ENCODE measurements at regions not wholly inside any gene's neighbourhood (a gene's known extent, or its start where the extent isn't known, plus 50 kb on each side); places are given as distances from the start of the nearest gene placed in this dataset.

DNA sequence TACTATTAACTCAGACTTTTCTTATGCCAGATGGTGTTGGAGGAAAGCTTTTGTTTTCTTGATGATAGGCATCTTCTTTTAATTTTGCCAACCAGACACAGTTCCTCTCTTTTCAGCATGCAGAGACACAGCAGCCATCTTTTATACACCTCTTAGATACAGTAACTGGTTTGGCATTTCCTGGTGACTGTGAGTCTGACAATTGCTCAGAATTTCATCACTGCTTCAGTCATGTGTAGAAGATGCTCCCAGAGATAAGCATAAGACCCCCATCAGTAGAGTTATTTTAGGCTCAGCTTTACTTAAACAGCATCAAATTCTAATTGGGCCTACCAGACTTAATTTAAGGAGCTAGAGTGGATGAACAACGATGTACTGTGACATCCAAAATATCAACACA, 779.0 kb downstream of the SQOR start:
- TF ChIP-seq, protein P1, sequence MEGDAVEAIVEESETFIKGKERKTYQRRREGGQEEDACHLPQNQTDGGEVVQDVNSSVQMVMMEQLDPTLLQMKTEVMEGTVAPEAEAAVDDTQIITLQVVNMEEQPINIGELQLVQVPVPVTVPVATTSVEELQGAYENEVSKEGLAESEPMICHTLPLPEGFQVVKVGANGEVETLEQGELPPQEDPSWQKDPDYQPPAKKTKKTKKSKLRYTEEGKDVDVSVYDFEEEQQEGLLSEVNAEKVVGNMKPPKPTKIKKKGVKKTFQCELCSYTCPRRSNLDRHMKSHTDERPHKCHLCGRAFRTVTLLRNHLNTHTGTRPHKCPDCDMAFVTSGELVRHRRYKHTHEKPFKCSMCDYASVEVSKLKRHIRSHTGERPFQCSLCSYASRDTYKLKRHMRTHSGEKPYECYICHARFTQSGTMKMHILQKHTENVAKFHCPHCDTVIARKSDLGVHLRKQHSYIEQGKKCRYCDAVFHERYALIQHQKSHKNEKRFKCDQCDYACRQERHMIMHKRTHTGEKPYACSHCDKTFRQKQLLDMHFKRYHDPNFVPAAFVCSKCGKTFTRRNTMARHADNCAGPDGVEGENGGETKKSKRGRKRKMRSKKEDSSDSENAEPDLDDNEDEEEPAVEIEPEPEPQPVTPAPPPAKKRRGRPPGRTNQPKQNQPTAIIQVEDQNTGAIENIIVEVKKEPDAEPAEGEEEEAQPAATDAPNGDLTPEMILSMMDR (IDR thresholded peaks at IDR 0.05; ENCODE audit: insufficient read depth, low read depth, low read length), result no peak
- TF ChIP-seq EZH2 (IDR thresholded peaks at IDR 0.05; ENCODE audit: insufficient read depth, low read length), result no peak

Data from astrocyte (in vitro differentiated cells and primary cell).